K562 (cell line): ENCODE measurements at regions not wholly inside any gene's neighbourhood (a gene's known extent, or its start where the extent isn't known, plus 50 kb on each side); places are given as distances from the start of the nearest gene placed in this dataset.

Experiments used
- ATAC-seq: fragments of 200-7000 bp; cut with Tn5 transposase; 3 replicates; pipeline ENCODE4 v1.9.1; 2020; ENCODE audit warnings: moderate library complexity
- BruUV-seq: library from RNA; stranded (reverse); fragments of 400-500 nt; replicated peaks from 2 replicates; lab custom pipeline; 2021; lab: Mats Ljungman, UMichigan
- CTCF ChIA-PET: fragments of 300-600 bp; formaldehyde crosslinking; extraction: SDS; loops from one replicate; lab custom pipeline; 2021; ENCODE audit warnings: low intra/inter-chr PET ratio; lab: Yijun Ruan, JAX
- POLR2A ChIA-PET: fragments of 300-600, 350-650 bp; sonication (Branson Sonifier 250); formaldehyde crosslinking; extraction: SDS; loops from one replicate; lab custom pipeline; 2021; ENCODE audit warnings: antibody characterized with exemption, inconsistent platforms; lab: Yijun Ruan, JAX
- DNase-seq, 4 experiments: peaks; one replicate each; pipeline versions ENCODE4 v3.0.0 to v3.0.0-alpha.2; 2011 to 2018; ENCODE audit warnings: low spot score in 3 of 4, mixed read lengths in 3 of 4; ENCODE audit errors: extremely low read depth in 1 of 4
- FAIRE-seq: peaks from 2 replicates; lab custom pipeline; 2011; peaks lifted over from hg19 to GRCh38; lab: Jason Lieb, UNC
- H2AFZ ChIP-seq: 2 replicates; pipeline ENCODE4 v1.6.0; 2011; ENCODE audit warnings: low read depth, low read length, control low read depth, inconsistent platforms
- H3K27ac ChIP-seq: fragments of 200-600 bp; 3 replicates; pipeline ENCODE4 v1.8.0; 2011; ENCODE audit warnings: low read depth, mild to moderate bottlenecking, control low read depth, inconsistent platforms, low read length, moderate library complexity, mixed read lengths; ENCODE audit errors: extremely low read depth
- H3K27me3 ChIP-seq, 2 experiments: fragments of 300-600 bp in 1 of 2; 2 replicates in 1 of 2; 3 replicates in 1 of 2; pipeline versions ENCODE4 v1.6.0 to v1.8.0; 2011; ENCODE audit warnings: inconsistent platforms in 2 of 2, low read length in 2 of 2, mild to moderate bottlenecking in 1 of 2, mixed read lengths in 1 of 2, moderate library complexity in 1 of 2; ENCODE audit not compliant: control insufficient read depth in 2 of 2, insufficient read depth in 2 of 2
- H3K36me3 ChIP-seq: fragments of 300-600 bp; 3 replicates; pipeline ENCODE4 v1.8.0; 2011; ENCODE audit warnings: mild to moderate bottlenecking, low read length, inconsistent platforms; ENCODE audit not compliant: control insufficient read depth, insufficient read depth
- H3K4me1 ChIP-seq, 2 experiments: fragments of 200-600 bp in 1 of 2; replicated peaks in 1 of 2; 2 replicates in 1 of 2; 3 replicates in 1 of 2; pipeline versions ENCODE4 v1.5.1 to v1.8.0; 2011; ENCODE audit warnings: inconsistent platforms in 2 of 2, low read length in 2 of 2, mild to moderate bottlenecking in 1 of 2, mixed read lengths in 1 of 2, moderate library complexity in 1 of 2; ENCODE audit not compliant: control insufficient read depth in 2 of 2, insufficient read depth in 2 of 2
- H3K4me2 ChIP-seq: 2 replicates; pipeline ENCODE4 v1.6.1; 2011; ENCODE audit warnings: low read length, control low read depth, inconsistent platforms, mixed read lengths; ENCODE audit not compliant: insufficient read depth
- H3K4me3 ChIP-seq: fragments of 200-600 bp; sonication (generic), shearing (Covaris generic); 2 replicates; pipeline ENCODE4 v1.5.1; 2016; ENCODE audit warnings: control low read depth, inconsistent platforms
- H3K79me2 ChIP-seq: fragments of 200-600 bp; 3 replicates; pipeline ENCODE4 v1.8.0; 2011; ENCODE audit warnings: low read length, inconsistent platforms; ENCODE audit not compliant: control insufficient read depth, insufficient read depth
- H3K9ac ChIP-seq, 2 experiments: 2 replicates each; pipeline versions ENCODE4 v1.6.0 to v1.6.1; 2011; ENCODE audit warnings: low read depth in 2 of 2, low read length in 2 of 2, control low read depth in 1 of 2, inconsistent platforms in 1 of 2, mild to moderate bottlenecking in 1 of 2, mixed read lengths in 1 of 2; ENCODE audit not compliant: insufficient read depth in 1 of 2
- H3K9me1 ChIP-seq: one replicate; pipeline ENCODE4 v1.6.0; 2011; ENCODE audit warnings: inconsistent platforms, mild to moderate bottlenecking, low read length, moderate library complexity; ENCODE audit not compliant: control insufficient read depth, insufficient read depth
- H3K9me3 ChIP-seq: replicated peaks from 2 replicates; pipeline ENCODE4 v1.5.1; 2011; ENCODE audit warnings: low read depth, low read length, inconsistent platforms; ENCODE audit not compliant: control insufficient read depth, insufficient read depth
- H4K20me1 ChIP-seq: replicated peaks from 2 replicates; pipeline ENCODE4 v1.6.1; 2011; ENCODE audit warnings: low read length, inconsistent platforms, mixed read lengths; ENCODE audit not compliant: control insufficient read depth, insufficient read depth
- NELFE ChIP-seq: IDR thresholded peaks from 2 replicates; pipeline ENCODE4 v1.6.1; 2011; ENCODE audit warnings: mild to moderate bottlenecking; ENCODE audit not compliant: insufficient read depth, insufficient read length
- TEAD1 ChIP-seq, 2 experiments: fragments of 450-650 bp in 1 of 2; sonication (generic) in 1 of 2; formaldehyde crosslinking; IDR thresholded peaks; 2 replicates each; pipeline versions ENCODE4 v1.4.0 to v1.8.0; 2020 to 2022; ENCODE audit warnings: mild to moderate bottlenecking in 2 of 2, missing genetic modification reagents in 1 of 2
- WGBS: fragments of 100-300 bp; shearing (Covaris generic); methylation state at CpG from one replicate; pipeline ENCODE4 v1.1.6; 2016; ENCODE audit warnings: low coverage, mixed read lengths; ENCODE audit not compliant: insufficient coverage; ENCODE audit errors: missing lambda C conversion rate; 5-methylcytosine and 5-hydroxymethylcytosine counted together
- in situ Hi-C: fragments of 300-500 bp; cut with MboI; formaldehyde crosslinking; loops from 4 replicates; pipeline ENCODE4 v1.15.0; 2018; ENCODE audit warnings: inconsistent platforms, mixed read lengths
- intact Hi-C: fragments of 100-400 bp; cut with micrococcal nuclease; formaldehyde crosslinking; loops from 2 replicates; pipeline ENCODE4 v1.14.2; 2022
- TF ChIP-seq, protein P1 (sequence below): sonication (generic); formaldehyde crosslinking; IDR thresholded peaks from 2 replicates; pipeline ENCODE4 v1.8.0; 2022; ENCODE audit warnings: mild to moderate bottlenecking, missing genetic modification reagents

DNA sequence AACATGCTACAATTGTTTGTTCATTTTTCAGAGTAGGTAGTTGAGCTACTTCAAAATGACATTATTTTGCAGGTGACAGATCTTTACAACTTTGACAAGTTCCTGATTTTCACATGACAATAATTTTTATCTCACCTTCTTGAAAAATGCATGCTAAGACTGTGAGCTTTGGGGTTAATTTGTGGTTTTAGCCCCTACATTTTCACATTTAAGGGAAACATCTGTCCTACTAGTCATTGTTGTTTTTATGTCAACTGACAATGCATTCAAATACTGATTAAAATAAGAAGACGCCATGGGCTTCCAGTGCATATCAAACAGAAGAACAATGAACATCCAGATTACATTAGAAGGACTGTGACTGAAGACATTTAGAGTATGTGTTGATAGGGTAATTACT, 1470.8 kb upstream of the TENM4 start (continued):
- TF ChIP-seq NELFE: no peak
- TF ChIP-seq, protein P1, sequence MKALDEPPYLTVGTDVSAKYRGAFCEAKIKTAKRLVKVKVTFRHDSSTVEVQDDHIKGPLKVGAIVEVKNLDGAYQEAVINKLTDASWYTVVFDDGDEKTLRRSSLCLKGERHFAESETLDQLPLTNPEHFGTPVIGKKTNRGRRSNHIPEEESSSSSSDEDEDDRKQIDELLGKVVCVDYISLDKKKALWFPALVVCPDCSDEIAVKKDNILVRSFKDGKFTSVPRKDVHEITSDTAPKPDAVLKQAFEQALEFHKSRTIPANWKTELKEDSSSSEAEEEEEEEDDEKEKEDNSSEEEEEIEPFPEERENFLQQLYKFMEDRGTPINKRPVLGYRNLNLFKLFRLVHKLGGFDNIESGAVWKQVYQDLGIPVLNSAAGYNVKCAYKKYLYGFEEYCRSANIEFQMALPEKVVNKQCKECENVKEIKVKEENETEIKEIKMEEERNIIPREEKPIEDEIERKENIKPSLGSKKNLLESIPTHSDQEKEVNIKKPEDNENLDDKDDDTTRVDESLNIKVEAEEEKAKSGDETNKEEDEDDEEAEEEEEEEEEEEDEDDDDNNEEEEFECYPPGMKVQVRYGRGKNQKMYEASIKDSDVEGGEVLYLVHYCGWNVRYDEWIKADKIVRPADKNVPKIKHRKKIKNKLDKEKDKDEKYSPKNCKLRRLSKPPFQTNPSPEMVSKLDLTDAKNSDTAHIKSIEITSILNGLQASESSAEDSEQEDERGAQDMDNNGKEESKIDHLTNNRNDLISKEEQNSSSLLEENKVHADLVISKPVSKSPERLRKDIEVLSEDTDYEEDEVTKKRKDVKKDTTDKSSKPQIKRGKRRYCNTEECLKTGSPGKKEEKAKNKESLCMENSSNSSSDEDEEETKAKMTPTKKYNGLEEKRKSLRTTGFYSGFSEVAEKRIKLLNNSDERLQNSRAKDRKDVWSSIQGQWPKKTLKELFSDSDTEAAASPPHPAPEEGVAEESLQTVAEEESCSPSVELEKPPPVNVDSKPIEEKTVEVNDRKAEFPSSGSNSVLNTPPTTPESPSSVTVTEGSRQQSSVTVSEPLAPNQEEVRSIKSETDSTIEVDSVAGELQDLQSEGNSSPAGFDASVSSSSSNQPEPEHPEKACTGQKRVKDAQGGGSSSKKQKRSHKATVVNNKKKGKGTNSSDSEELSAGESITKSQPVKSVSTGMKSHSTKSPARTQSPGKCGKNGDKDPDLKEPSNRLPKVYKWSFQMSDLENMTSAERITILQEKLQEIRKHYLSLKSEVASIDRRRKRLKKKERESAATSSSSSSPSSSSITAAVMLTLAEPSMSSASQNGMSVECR (CRISPR knock-in tag): no peak
- TF ChIP-seq, all 486 proteins: peak for 0

DNA sequence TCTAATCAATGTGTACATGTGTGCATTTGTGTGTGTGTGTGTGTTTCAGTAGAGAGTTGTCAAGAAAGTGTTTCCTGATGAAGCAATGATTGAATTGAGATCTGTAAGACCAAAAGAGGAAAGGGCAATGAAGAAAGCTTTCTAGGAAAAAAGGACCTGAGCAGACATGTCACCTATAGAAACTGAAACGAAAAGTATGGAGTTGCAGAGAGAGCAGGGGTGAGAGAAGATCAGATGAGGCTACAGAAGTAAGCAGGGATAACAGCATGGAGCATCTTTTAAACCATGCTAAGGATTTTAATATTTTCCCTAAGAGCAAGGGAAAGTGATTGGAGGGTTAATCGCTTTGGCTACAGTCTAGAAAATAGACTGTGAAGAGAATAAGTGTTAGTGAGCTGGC, 1459.4 kb upstream of the TENM4 start:
- FAIRE-seq (no peak), DNase-seq (no peak), ATAC-seq (no peak)
- H3K79me2 ChIP-seq: no peaks in the 10 kb centered on the region
- H4K20me1 ChIP-seq: no peaks in the 10 kb centered on the region
- no TSS peak for BruUV-seq
- no peak overlapping the region for H3K27ac ChIP-seq
- no peaks in the 10 kb centered on the region for H3K9me3 ChIP-seq
- no peak overlapping the region for H3K4me2 ChIP-seq
- POLR2A ChIA-PET: no interaction called here
- TF ChIP-seq TEAD1 (CRISPR knock-in tag; IDR thresholded peaks at IDR 0.05): no peak
- H3K4me3 ChIP-seq: no peak overlapping the region
- CTCF ChIA-PET: no interaction called here
- H3K4me1 ChIP-seq: no peaks in the 10 kb centered on the region
- WGBS: 0% methylated on average over 2 of the region's 2 CpGs
- no peaks in the 10 kb centered on the region for H3K36me3 ChIP-seq
- H3K9me1 ChIP-seq: no peaks in the 10 kb centered on the region
- intact Hi-C loops: no loop called here
- no peak overlapping the region for H2AFZ ChIP-seq
- H3K9ac ChIP-seq: no peak overlapping the region
- in situ Hi-C loops: no loop called here
- H3K27me3 ChIP-seq: no peaks in the 10 kb centered on the region
